Neural crest cell (in vitro differentiated cells): ENCODE measurements at regions not wholly inside any gene's neighbourhood (a gene's known extent, or its start where the extent isn't known, plus 50 kb on each side); places are given as distances from the start of the nearest gene placed in this dataset.

Experiments
- DNase-seq: peaks from one replicate; pipeline ENCODE4 v3.0.0; 2021; ENCODE audit warnings: low read depth, mixed read lengths, low spot score
- H3K27ac Mint-ChIP-seq: one replicate; pipeline ENCODE4 v1.8.0; 2021; ENCODE audit warnings: mild to moderate bottlenecking, mixed read lengths; ENCODE audit not compliant: unreplicated experiment
- H3K27me3 Mint-ChIP-seq: 2 replicates; pipeline ENCODE4 v1.8.0; 2021; ENCODE audit warnings: low read depth, mild to moderate bottlenecking, mixed read lengths
- H3K36me3 Mint-ChIP-seq: 2 replicates; pipeline ENCODE4 v1.8.0; 2021; ENCODE audit warnings: low read depth, mild to moderate bottlenecking, mixed read lengths
- H3K4me1 Mint-ChIP-seq: 2 replicates; pipeline ENCODE4 v1.8.0; 2021; ENCODE audit warnings: mixed read lengths
- H3K4me3 Mint-ChIP-seq: one replicate; pipeline ENCODE4 v1.8.0; 2021; ENCODE audit warnings: mild to moderate bottlenecking, mixed read lengths
- H3K9me3 Mint-ChIP-seq: 2 replicates; pipeline ENCODE4 v1.8.0; 2021; ENCODE audit warnings: mixed read lengths
- CTCF ChIP-seq: fragments of 200-600 bp; sonication (generic); conservative IDR thresholded peaks from 2 replicates; pipeline ENCODE4 v1.5.0; 2021; ENCODE audit warnings: antibody characterized with exemption, mild to moderate bottlenecking

GRCh38 chrX:22429704-22430103 lies 157.0 kb downstream of the CBLL2 start:
- Mint-ChIP-seq H3K4me1 (no peaks in the 10 kb centered on the region), H3K27ac (no peak overlapping the region), H3K27me3 (no peaks in the 10 kb centered on the region), H3K4me3 (no peak overlapping the region), H3K36me3 (no peaks in the 10 kb centered on the region), H3K9me3 (peaks cover 6% of the 10 kb centered on the region)
- no peak for TF ChIP-seq CTCF
- no peak for DNase-seq

- Mint-ChIP-seq H3K9me3 (peaks cover 10% of the 10 kb centered on the region), H3K36me3 (no peaks in the 10 kb centered on the region), H3K4me3 (no peak overlapping the region), H3K4me1 (no peaks in the 10 kb centered on the region), H3K27me3 (no peaks in the 10 kb centered on the region), H3K27ac (no peak overlapping the region)
- no peak for TF ChIP-seq CTCF
- DNase-seq: no peak
Measured at GRCh38 chrX:22430701-22431100, 158.0 kb downstream of the CBLL2 start.

GRCh38 chrX:22433292-22434070 lies 160.8 kb downstream of the CBLL2 start:
- Mint-ChIP-seq H3K27me3 (no peaks in the 10 kb centered on the region), H3K4me1 (no peaks in the 10 kb centered on the region), H3K9me3 (peaks cover 11% of the 10 kb centered on the region), H3K27ac (no peak overlapping the region), H3K36me3 (no peaks in the 10 kb centered on the region), H3K4me3 (no peak overlapping the region)
- TF ChIP-seq CTCF: no peak
- DNase-seq: no peak

- Mint-ChIP-seq H3K9me3 (peaks cover 7% of the 10 kb centered on the region), H3K36me3 (no peaks in the 10 kb centered on the region), H3K4me3 (no peak overlapping the region), H3K27me3 (no peaks in the 10 kb centered on the region), H3K4me1 (no peaks in the 10 kb centered on the region), H3K27ac (no peak overlapping the region)
- TF ChIP-seq CTCF: no peak
- no peak for DNase-seq
Measured at GRCh38 chrX:22445880-22446279, 173.2 kb downstream of the CBLL2 start.

GRCh38 chrX:22462959-22463358 lies 190.2 kb downstream of the CBLL2 start:
- Mint-ChIP-seq H3K27me3 (no peaks in the 10 kb centered on the region), H3K27ac (no peak overlapping the region), H3K4me1 (no peaks in the 10 kb centered on the region), H3K4me3 (no peak overlapping the region), H3K9me3 (peaks cover 2% of the 10 kb centered on the region), H3K36me3 (no peaks in the 10 kb centered on the region)
- no peak for TF ChIP-seq CTCF
- no peak for DNase-seq
